ENCODE measurements at regions not wholly inside any gene's neighbourhood (a gene's known extent, or its start where the extent isn't known, plus 50 kb on each side); places are given as distances from the start of the nearest gene placed in this dataset.

GRCh38 chr11:31895926-31896325 is 84.8 kb upstream of the PAX6 start:
- TF ChIP-seq POLR2AphosphoS5 (IDR thresholded peaks at IDR 0.05; ENCODE audit: insufficient read depth in 1 of 2, low read depth in 1 of 2), result no peak
- TF ChIP-seq CTCF (IDR thresholded peaks at IDR 0.05), result no peak
- TF ChIP-seq POLR2A (IDR thresholded peaks at IDR 0.05), result no peak

Measured in vagina (tissue), 2 donors.